GM12874 (cell line): ENCODE measurements at regions not wholly inside any gene's neighbourhood (a gene's known extent, or its start where the extent isn't known, plus 50 kb on each side); places are given as distances from the start of the nearest gene placed in this dataset.

Experiments
- CTCF ChIP-seq: IDR thresholded peaks from 2 replicates; pipeline ENCODE4 v1.5.1; 2011; ENCODE audit warnings: low read depth, mild to moderate bottlenecking, control low read depth, low read length, moderate library complexity; ENCODE audit not compliant: insufficient read depth

GRCh38 chr3:124258057-124258500 lies 266.2 kb upstream of the ROPN1 start:
- no peak for TF ChIP-seq CTCF

DNA sequence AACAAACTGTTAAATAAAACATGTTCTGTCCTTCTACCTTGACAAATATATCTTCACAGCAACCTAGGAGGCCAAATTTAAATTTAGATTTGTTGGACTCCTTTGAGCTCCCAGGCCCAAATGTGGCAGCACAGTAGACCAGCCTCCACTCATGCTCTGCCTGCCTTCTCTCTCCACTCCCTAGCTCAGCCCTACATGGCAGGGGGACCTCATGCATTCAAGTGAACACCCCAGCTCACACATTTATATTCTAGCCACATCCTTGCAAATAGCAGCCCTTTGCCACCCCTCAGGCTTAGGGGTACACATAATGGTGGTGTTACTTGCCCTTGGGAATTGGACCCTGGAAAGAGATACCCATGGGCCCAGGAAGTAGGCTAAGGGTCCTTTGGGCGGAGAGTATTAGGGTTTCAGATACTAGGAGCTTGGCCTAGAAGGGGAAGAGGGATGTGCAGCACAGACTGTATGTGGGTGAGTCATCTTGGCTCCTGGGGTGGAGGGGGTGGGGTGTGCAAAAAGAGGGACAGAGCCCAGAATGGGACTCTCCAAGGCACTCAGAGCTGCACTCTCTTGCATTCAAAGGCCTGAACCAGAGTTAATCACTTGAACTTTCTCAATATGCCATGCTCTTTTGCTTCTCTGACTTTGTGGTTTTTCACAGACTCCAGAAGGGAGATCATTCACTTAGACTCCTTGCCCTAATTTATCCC lies 268.4 kb upstream of the ROPN1 start:
- TF ChIP-seq CTCF, result no peak

- TF ChIP-seq CTCF, result no peak
Measured at GRCh38 chr3:124261306-124261705, 269.4 kb upstream of the ROPN1 start.

DNA sequence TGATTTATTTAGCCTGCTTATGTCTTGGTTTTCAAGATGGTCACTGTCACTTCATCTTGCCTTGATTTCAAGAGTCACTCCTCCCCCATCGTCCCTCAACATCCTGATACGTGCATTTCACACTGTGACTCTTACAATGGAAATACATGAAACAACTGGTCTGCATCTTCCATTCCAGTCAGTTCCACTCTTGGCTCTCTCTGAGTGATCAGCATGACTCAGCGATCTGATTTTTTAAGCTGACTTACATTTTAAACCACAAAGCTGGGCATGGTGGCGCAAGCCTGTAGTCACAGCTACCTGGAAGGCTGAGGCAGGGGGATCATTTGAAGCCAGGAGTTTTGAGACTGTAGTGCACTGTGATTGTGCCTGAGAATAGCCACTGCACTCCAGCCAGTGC lies 271.2 kb upstream of the ROPN1 start:
- no peak for TF ChIP-seq CTCF

- no peak for TF ChIP-seq CTCF
Measured at GRCh38 chr3:124264346-124264745, 272.4 kb upstream of the ROPN1 start.

- TF ChIP-seq CTCF, result no peak
Measured at GRCh38 chr3:124266487-124266886, 274.6 kb upstream of the ROPN1 start.

DNA sequence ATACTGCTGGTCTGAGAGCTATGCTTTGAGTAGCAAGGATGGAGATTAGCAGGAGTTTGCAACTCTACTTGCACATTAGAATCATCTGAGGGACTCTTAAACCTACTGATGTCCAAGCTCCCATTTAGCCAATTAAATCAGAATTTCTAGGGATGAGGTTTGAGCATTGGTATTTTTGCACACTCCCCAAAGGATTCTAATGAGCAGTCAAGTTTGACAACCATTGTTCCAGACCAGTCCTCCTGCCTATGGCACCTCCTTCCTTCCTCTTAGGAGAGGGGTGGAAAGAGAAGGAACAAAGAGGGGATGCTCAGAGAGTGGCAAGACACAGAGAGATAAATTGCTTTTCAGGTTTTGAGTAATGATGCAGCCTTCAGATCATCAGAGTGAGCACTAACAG lies 275.5 kb upstream of the ROPN1 start:
- TF ChIP-seq CTCF, result no peak
